Posterior vena cava (tissue), 2 donors: ENCODE measurements at regions not wholly inside any gene's neighbourhood (a gene's known extent, or its start where the extent isn't known, plus 50 kb on each side); places are given as distances from the start of the nearest gene placed in this dataset.
"Not testable (repeated sequence)": the region's sequence is repeated elsewhere in the genome, so short reads cannot be mapped to it uniquely, and the experiment has no call there.

Experiments used
- DNase-seq: peaks from one replicate; pipeline ENCODE4 v3.0.0-alpha.2; 2020; ENCODE audit warnings: low spot score
- intact Hi-C, 2 donors: fragments of 100-400 bp; cut with DNase I; formaldehyde crosslinking; loops; one replicate each; pipeline versions ENCODE4 v1.14.1 to v1.14.2; 2022 to 2023
- donor health status: DM: yes; HTN: yes; CAD: no.
- donor health status: DM: yes; HTN: yes; CAD: no.

DNA sequence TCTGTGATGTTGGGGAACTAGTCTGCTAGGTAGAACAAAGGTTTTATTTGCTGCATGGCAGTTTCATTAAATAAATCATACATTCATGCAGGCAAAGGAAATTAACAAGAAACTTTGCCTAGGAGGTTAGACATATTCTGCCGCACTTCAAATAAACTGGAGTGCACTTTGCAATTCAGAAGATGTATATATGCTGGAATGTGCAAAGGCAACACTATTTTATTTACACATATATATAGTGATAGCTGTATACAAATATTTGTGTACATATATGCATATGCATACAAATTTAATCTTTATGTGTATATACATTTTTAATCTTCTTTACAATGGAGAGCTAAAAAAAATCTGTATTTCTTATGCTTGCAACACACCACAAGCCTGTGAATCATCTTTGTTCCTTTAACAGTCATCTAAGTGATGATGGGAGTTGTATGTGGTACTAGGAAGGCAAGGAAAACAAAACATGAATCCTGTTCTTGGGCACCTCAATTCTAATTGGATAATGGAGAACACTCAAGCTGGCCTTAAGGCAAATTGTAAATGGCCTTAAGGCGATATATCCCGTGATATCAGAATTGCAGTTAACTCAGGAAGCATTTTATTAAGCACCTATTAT is 605.8 kb upstream of the CAMK1G start:
- DNase-seq = no peak
- intact Hi-C loops = no loop called here

DNA sequence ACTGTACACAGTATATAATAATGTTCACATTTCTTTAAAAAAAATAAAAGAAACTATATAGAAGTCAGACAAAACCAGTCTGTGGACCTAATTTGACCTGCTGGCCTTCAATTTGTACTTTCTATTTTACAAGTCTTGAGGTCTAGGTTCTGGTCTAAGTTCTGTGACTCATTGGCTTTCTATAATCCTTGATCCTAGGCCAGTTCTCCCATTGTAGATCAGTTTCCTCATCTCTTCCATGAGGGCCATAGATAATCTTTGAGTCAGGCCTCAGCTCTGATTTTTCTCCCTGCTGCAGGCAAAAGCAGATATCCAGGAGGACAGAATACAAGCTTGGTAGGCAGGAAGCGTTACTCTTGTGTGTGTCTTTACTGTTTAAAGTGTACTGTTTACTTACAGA is 603.7 kb upstream of the CAMK1G start:
- no peak for DNase-seq
- intact Hi-C loops = no loop called here

DNA sequence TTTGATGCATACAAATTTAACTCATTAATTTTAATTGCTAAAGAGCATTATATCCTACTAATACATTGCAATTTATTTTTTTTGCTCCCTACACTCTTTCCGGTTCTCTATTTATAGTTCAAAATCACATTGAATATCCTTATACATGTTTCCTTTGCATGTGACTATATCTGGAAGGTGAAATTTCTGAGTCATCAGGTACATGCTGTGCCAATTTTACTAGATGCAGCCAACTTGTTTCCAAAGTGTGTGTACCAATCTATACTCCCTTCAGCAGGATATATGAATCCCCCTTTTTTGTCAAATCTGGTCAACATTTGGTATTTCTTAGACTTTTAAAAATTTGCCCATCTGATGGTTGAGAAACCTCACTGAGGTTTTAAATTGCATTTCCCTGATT is 602.9 kb upstream of the CAMK1G start:
- DNase-seq = no peak
- intact Hi-C loops = no loop called here

DNA sequence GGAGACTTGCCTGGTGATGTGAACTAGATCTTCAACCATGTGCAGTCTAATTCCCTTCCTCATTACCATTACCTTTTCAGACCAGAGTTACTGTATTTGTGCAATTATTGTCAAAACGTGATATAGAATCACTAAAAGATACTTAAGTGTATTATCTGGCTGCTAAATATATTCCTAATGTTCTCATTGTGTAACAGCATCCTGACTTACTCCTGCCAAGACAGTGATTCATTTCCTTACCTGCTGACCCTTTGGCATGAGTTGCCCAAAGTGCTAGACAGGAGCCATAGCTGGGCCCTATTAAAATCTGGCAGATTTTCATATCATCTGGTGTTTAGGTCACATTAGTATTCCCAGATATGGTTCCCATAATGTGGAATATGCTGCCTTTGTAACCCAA is 598.3 kb upstream of the CAMK1G start:
- no peak for DNase-seq
- intact Hi-C loops = no loop called here

DNA sequence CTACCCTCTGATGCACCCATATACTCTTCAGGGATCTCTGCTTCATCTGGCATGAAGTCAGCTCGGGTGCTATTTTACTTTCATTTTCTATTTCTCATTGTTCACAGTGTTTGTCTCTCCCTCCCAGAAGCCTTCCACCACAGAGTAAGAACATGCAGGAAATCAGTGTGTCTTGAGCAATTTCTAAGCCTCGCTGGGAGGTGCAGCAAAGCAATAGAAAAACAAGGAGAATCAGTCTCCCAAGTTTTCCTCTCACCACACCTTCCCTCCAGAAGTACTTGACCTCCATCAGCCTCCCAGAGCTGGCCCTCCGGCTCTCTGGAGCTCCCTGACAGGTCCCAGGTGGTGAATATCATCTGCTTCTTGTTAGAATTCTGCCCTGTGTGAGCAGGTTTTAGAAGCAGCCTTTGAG is 594.7 kb upstream of the CAMK1G start:
- no peak for DNase-seq
- intact Hi-C loops = no loop called here

DNA sequence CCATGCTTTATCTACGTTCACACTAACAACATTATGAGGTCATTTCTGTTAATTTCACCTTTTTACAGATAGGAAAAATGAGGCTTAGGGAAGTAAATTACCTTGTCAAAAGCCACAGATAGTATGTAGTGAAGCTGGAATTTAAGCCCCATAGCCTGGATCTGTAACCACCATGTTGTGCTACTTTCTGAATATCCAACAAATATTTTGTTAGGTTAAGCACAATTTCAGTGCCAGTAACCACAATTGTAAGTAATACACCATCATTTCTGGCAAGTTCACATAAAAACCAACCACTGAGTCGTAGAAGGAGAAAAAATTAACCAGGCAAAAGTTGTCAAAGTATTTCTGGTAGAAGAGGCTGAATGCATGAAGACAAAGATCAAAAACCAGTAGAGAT is 593.1 kb upstream of the CAMK1G start:
- intact Hi-C loops = no loop called here
- DNase-seq = no peak

DNA sequence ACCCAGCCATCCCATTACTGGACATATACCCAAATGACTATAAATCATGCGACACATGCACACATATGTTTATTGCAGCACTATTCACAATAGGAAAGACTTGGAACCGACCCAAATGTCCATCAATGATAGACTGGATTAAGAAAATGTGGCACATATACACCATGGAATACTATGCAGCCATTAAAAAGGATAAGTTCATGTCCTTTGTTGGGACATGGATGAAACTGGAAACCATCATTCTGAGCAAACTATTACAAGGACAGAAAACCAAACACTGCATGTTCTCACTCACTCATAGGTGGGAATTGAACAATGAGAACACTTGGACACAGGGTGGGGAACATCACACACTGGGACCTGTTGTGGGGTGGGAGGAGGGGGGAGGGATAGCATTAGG is 586.5 kb upstream of the CAMK1G start:
- intact Hi-C loops = not testable (repeated sequence)

DNA sequence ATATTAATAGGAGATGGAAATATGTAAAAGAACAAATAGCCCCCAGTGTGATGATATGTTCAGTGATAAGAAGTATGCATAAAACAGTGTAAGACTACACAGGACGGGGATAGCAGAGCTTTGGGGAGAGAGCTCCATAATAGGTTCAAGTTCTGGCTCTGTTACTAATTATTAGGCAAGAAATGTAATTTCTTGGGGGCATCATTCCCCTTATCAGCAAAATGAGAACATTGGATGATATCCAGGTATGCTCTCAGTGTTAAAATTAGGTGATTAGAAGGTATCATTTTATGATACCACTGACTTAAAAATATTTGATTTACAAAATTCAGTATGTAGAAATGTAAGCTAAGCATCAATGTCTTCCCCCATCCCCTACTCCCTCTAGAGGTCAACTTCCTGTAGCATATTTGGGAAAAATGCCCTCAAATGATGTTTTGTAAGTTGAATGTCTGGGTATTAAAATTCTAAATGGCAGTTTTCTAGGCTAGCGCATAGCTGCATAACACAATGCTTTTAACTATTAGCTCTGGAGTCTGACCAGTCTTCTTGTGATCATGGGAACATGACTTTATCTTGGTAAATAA is 585.7 kb upstream of the CAMK1G start:
- intact Hi-C loops = no loop called here
- DNase-seq = no peak

More for the DNA sequence above, 586.5 kb upstream of the CAMK1G start:
- not testable (repeated sequence) for DNase-seq

DNA sequence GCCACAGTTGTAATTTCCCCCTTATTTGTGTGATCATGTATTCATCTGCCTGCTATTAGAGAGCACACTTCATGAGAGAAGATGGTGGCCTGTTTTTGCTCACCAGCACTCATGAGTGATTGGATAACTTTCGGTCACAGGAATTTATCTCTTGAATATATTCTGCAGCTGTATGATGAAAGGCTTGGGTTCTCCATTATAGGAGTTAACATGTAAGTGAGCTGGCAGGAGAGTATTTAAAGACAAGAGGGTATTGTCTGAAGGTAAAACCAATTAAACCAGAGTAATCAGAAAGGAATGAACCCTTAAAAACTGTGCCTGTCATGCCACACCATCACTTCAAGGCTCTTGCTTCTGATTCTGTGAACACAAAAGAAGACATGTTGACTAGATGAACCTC is 574.9 kb upstream of the CAMK1G start:
- no peak for DNase-seq
- intact Hi-C loops = no loop called here

DNA sequence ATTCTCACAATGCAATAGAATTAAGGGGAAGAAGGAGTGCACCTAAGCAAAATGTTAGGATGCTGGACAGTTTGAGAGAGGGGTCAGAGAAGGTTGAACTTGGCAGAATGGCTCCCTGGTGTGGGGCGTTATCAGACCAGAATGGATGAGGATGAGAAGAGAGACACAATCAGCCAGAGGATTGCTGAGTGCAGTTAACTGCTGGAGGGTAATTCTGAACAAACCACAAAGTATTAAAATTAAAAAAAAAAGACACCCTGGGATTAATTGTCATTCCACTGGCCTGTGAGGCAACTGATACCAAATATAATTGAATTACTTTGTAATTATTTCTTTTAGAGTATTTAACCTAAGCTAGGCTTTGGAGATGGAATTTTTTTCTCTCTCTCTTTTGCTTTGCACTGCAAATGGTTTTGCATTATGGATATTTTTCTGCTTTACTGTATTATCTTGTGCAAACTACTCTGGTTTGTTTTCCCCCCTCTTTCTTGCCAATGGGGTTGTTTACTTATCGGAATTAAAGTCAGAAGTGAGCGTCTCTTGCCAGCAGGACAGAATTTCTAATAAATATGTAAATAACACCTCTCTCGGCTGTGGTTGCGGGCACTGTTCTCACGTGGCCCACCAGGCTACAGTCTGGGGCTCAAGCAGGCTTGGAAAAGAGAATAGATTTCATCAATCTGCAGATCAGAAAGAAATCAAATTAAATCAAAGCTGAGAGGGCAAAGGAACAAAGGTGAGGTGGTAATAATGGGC is 572.9 kb upstream of the CAMK1G start:
- intact Hi-C loops = no loop called here

DNA sequence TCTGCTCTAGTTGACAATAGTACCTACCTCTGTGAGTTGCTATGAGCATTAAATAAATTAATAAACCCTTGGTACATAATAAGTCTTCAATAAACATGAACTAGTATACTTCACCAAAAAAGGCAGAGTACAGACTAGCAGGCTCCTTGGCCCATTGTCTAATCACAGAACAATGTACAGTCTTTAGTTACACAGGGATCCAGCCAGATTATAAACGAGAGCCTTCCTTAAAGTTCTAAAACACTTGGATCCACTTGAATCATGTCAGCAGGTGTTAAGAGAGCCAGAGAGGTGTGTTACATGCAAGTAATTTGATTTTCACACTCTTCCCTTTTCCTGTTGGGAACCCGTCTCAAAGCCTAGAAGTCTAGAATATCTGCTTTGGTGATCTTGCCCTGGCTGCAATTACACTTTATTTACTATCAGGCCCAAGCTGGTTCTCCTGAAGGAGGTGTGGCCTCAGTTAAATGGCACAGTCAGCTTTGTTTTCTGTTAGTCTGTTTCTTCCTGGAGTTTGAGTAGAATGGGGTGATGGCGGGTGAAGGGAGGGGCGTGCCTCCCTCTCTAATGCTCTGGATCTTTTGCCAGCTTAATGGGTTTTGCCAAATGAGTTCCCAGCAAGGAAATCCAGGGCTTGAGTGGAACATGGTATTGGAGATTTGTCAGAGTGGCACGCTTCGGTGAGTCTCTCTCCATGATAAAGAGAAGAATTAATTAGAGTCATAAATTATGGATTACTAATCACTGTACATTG is 570.9 kb upstream of the CAMK1G start:
- DNase-seq = no peak
- intact Hi-C loops = no loop called here

More for the DNA sequence above, 572.9 kb upstream of the CAMK1G start:
- DNase-seq = no peak

DNA sequence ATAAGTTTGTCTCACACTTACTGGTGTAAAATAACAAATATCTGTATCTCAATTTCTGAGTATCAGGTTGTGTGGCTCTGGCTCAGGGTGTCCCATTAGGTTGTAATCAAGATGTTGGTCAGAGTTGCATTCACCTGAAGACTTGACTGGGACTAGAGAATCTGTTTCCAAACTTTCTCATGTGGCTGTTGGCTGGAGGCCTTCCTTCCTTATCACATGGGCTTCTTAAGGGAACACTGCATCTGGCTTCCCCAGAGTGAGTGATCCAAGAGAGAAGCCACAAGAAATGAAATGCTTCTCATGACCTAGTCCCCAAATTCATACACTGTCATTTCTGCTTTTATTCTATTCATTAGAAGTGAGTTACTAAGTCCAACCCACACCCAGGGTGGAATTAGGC is 568.4 kb upstream of the CAMK1G start:
- intact Hi-C loops = no loop called here
- DNase-seq = no peak

DNA sequence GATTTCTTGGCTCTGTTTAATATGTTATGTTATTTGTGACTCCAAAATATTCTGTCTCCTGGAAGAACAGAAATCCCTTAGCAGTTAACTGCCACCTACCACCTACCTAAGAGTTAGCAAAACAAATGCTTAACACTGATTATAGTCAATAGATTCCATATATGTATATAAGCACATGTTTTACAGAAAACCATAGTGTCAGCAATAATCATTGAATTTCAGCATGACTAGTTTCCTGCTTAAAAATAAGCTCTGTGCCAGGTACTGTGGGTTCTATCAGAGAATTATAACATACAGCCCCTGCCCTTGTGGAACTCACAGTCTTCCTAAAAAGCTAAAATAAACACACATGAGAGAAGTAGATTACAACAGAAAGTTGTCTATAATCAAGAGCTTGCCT is 561.9 kb upstream of the CAMK1G start:
- DNase-seq = no peak
- intact Hi-C loops = no loop called here

DNA sequence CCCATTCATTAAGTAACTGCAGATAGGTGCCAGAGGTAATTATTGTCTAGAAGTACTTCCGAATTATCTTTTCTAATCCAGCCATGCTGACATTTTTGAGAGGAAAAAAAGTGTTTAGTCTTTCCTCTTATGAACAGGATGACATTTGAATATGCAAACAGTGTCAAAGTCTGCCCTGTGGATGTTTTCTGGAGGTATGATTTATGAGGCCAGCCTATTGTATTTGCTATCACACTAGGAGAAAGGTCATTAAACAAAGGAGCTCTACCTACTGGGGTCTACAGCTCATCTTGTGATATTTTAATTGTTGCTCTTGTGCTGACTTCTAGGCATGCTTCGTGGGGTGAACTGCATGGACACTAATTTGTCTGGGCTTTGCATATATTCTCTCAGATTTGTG is 559.7 kb upstream of the CAMK1G start:
- no peak for DNase-seq
- intact Hi-C loops = no loop called here

DNA sequence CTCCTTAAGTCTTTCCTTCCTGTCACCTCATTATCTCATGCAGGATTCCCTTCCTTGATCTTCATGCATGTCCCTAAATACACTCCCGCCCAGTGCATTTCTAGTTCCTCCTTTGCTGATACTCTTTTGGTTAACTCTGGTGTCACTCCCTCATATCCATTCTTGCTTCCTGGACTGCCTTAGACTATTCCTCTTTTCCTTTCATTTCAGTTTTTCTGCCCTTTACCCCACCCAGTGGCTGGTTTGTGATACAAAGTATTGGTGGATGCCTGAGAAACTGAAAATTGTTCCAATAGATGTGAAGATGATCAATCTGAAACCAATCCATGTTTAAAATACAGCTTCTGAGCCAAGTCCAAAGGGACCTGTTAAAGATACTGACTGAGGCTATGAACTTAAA is 553.8 kb upstream of the CAMK1G start:
- intact Hi-C loops = no loop called here

DNA sequence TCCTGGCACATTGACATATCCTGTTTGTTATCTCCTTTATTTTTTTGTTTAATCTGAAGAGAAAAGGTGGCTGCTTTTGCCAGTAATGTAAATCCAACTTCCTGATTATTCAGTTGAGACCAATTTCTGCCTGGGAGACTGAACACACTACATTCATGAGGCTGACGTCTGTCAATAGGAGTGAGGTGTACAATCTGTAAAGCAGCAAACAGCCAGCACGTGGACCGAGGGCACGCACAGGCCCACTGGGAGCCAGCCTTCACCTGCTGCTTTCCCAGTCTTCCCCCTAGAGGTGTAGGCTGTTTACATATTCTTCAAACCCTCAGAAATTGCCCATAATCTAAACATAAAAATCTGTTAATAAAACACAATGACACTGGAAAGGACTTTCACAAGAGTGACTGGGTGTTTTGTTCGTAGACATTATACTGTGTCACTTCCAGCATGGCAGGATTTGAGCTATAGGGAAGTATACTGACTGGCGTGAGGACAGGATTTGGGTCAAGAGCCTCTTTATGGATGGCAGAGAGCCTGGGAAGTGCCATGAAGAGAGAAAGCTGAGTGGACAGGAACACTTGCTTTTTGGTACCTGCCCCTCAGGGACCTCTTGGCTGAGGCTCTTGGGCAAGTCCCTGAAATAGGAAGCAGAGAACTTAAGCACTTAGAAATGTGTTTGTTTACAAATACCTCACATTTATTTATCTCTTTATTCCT is 552.9 kb upstream of the CAMK1G start:
- intact Hi-C loops = no loop called here
- no peak for DNase-seq

More for the DNA sequence above, 553.8 kb upstream of the CAMK1G start:
- no peak for DNase-seq

DNA sequence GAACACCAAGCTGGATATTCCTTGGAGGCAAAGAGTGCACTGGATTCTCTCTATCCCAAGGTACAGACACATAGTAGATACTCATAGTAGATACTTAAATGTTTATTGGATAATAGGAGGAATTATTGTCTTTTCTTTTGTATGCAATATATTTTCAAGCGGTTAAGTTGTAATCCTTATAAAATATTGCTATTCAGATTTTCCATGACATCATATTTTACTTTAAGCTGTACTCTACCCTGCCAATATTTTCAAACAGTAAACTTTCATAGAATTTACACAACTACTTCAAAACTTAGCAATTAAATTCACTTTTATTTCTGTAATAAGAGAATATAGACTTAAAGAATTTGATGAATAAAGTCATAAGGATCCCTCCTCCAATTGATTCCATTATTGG is 546.5 kb upstream of the CAMK1G start:
- intact Hi-C loops = no loop called here
- DNase-seq = no peak

DNA sequence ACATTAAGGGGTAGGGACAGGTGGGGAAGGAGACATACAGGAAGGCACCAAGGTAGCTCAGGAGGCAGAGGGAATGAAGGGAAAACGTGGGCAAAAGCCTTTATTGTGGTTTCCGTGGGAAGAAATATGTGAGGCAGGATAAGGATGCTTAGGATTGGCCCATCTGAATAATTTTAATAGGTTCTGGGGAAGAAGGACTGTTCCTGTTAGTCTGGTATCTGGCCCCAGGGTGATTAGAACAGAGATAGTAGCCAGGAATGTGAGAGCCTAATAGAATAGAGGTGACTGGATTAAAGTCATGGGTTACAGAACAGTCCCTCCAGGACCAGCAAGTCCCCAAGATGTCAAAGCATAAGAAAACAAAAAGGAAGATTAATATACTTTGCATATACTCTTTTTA is 545.2 kb upstream of the CAMK1G start:
- no peak for DNase-seq
- intact Hi-C loops = no loop called here

DNA sequence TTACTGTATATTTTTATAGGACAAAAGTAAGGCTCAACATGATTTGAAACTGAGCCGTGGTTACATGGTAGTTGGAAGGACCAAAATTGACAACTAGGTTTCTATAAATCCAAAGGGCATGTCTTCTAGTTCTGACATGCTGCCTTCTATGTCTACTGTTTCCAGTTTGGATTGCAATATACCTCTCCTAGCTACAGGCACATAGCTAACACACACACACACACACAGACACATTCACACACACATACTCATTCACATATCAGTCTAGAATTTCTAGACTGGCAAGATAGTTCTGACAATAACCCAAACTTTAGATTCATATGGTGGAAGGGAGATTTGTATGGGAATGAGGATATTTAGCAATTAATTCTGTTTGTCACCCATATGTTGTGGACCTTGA is 544.8 kb upstream of the CAMK1G start:
- no peak for DNase-seq
- intact Hi-C loops = no loop called here

DNA sequence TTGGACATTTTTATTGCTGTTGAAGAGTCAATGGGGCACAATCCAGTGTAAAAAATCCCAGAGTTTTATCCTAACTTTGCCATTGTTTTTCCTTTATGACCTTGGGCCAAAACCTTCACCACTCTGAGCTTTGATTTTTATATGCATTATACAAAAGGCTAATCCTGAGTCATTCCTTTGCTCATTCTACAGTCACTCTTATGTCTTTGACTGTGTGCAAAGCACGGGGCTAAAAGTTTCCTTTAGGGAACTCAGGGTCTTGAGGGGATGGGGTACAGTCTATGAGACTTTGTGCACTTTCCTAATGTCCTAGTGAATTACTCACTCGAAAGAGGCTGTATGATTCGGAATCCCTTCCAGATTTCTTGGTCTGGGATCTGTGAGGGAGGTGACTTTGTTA is 543.2 kb upstream of the CAMK1G start:
- intact Hi-C loops = no loop called here
- DNase-seq = no peak
